Caco-2 (cell line): ENCODE measurements at regions not wholly inside any gene's neighbourhood (a gene's known extent, or its start where the extent isn't known, plus 50 kb on each side); places are given as distances from the start of the nearest gene placed in this dataset.

Experiments
- BruUV-seq: library from RNA; stranded (reverse); fragments of 400-500 nt; replicated peaks from 2 replicates; lab custom pipeline; 2021; lab: Mats Ljungman, UMichigan
- CTCF ChIA-PET: fragments of 300-600 bp; sonication (Branson Sonifier 250); formaldehyde crosslinking; loops from one replicate; lab custom pipeline; 2022; ENCODE audit warnings: antibody characterized with exemption; lab: Charles Lee
- POLR2A ChIA-PET: fragments of 300-600 bp; sonication (Branson Sonifier 250); formaldehyde crosslinking; loops from one replicate; lab custom pipeline; 2022; ENCODE audit warnings: antibody characterized with exemption; lab: Charles Lee
- DNase-seq, 2 experiments: peaks; one replicate each; pipeline versions ENCODE4 v3.0.0 to v3.0.0-alpha.2; 2020 to 2022
- H3K27me3 ChIP-seq: replicated peaks from 2 replicates; pipeline ENCODE4 v1.6.0; 2011; ENCODE audit warnings: low read length; ENCODE audit not compliant: control insufficient read depth, insufficient read depth
- H3K36me3 ChIP-seq: 2 replicates; pipeline ENCODE4 v1.5.1; 2011; ENCODE audit warnings: low read length; ENCODE audit not compliant: control insufficient read depth, insufficient read depth
- H3K4me1 ChIP-seq: fragments of 250-450 bp; sonication (Bioruptor Pico); 2 replicates; pipeline ENCODE4 v1.5.1; 2020; ENCODE audit warnings: mild to moderate bottlenecking
- H3K4me3 ChIP-seq: 2 replicates; pipeline ENCODE4 v1.5.1; 2011; ENCODE audit warnings: low read depth, mild to moderate bottlenecking, control low read depth, low read length
- H3K9me3 ChIP-seq: fragments of 250-450 bp; sonication (Bioruptor Pico); 2 replicates; pipeline ENCODE4 v1.5.1; 2020; ENCODE audit warnings: mild to moderate bottlenecking, moderate library complexity
- H3K27ac Mint-ChIP-seq: one replicate; pipeline ENCODE4 v1.8.0; 2022; ENCODE audit warnings: mixed read lengths; ENCODE audit not compliant: unreplicated experiment
- H3K27me3 Mint-ChIP-seq: one replicate; pipeline ENCODE4 v1.8.0; 2022; ENCODE audit warnings: mixed read lengths; ENCODE audit not compliant: insufficient read depth, unreplicated experiment
- H3K36me3 Mint-ChIP-seq: one replicate; pipeline ENCODE4 v1.8.0; 2022; ENCODE audit warnings: mild to moderate bottlenecking, mixed read lengths; ENCODE audit not compliant: insufficient read depth, unreplicated experiment
- H3K4me1 Mint-ChIP-seq: one replicate; pipeline ENCODE4 v1.8.0; 2022; ENCODE audit warnings: low read depth, mixed read lengths; ENCODE audit not compliant: unreplicated experiment
- H3K4me3 Mint-ChIP-seq: one replicate; pipeline ENCODE4 v1.8.0; 2022; ENCODE audit warnings: mild to moderate bottlenecking, moderate library complexity, mixed read lengths; ENCODE audit not compliant: unreplicated experiment
- H3K9me3 Mint-ChIP-seq: one replicate; pipeline ENCODE4 v1.8.0; 2022; ENCODE audit warnings: mixed read lengths; ENCODE audit not compliant: unreplicated experiment
- intact Hi-C: fragments of 100-400 bp; cut with micrococcal nuclease; formaldehyde crosslinking; loops from one replicate; pipeline ENCODE4 v1.10.0; 2022; ENCODE audit not compliant: unreplicated experiment
- TF ChIP-seq, protein P1 (sequence below), 2 experiments: fragments of 200-600 bp in 1 of 2; IDR thresholded peaks; 1 replicate in 1 of 2; 2 replicates in 1 of 2; pipeline versions ENCODE4 v1.5.1 to v1.8.0; 2011 to 2022; ENCODE audit warnings: antibody characterized with exemption in 1 of 2, control low read depth in 1 of 2, inconsistent platforms in 1 of 2, low read depth in 1 of 2, low read length in 1 of 2, mild to moderate bottlenecking in 1 of 2, moderate library complexity in 1 of 2; ENCODE audit not compliant: insufficient read depth in 1 of 2, severe bottlenecking in 1 of 2, unreplicated experiment in 1 of 2

- intact Hi-C loops = no loop called here
- H3K27me3 ChIP-seq = no peaks in the 10 kb centered on the region
- no peak overlapping the region for H3K4me3 ChIP-seq
- BruUV-seq = no TSS peak
- Mint-ChIP-seq H3K9me3 (no peaks in the 10 kb centered on the region), H3K36me3 (no peaks in the 10 kb centered on the region), H3K4me3 (no peak overlapping the region), H3K27me3 (no peaks in the 10 kb centered on the region), H3K4me1 (no peaks in the 10 kb centered on the region), H3K27ac (no peak overlapping the region)
- ChIA-PET POLR2A (no interaction called here), CTCF (no interaction called here)
- no peaks in the 10 kb centered on the region; the same call in 1 of the 2 replicates for H3K9me3 ChIP-seq
- H3K36me3 ChIP-seq = no peaks in the 10 kb centered on the region
- TF ChIP-seq, protein P1, sequence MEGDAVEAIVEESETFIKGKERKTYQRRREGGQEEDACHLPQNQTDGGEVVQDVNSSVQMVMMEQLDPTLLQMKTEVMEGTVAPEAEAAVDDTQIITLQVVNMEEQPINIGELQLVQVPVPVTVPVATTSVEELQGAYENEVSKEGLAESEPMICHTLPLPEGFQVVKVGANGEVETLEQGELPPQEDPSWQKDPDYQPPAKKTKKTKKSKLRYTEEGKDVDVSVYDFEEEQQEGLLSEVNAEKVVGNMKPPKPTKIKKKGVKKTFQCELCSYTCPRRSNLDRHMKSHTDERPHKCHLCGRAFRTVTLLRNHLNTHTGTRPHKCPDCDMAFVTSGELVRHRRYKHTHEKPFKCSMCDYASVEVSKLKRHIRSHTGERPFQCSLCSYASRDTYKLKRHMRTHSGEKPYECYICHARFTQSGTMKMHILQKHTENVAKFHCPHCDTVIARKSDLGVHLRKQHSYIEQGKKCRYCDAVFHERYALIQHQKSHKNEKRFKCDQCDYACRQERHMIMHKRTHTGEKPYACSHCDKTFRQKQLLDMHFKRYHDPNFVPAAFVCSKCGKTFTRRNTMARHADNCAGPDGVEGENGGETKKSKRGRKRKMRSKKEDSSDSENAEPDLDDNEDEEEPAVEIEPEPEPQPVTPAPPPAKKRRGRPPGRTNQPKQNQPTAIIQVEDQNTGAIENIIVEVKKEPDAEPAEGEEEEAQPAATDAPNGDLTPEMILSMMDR (IDR thresholded peaks at IDR 0.05; ENCODE audit: insufficient read depth in 1 of 2, low read depth in 1 of 2, low read length in 1 of 2, severe bottlenecking in 1 of 2, unreplicated experiment in 1 of 2) = no peak
- DNase-seq = no peak
- no peaks in the 10 kb centered on the region for H3K4me1 ChIP-seq
Observed at GRCh38 chr5:51996356-51996861, 613.2 kb downstream of the ISL1 start.

DNA sequence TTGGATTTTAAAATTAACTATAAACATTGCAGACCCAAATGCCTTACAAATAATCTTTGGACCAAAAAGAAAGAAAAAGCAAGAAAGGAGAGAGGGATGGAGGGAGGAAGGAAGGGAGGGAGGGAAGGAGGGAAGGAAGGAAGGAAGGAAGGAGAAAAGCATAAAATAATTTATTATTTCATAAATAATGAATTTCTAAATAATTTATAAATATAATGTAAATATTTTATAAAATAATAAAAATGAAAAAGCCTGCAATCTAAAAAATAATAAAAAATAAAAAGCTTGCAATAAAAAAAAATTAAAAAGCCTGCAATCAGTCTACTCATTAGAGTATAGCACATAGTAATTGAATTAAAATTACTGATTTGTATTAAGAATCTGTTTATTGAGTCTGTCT is 614.3 kb downstream of the ISL1 start:
- no TSS peak for BruUV-seq
- Histone ChIP-seq H3K36me3 (no peaks in the 10 kb centered on the region), H3K9me3 (no peaks in the 10 kb centered on the region; the same call in 1 of the 2 replicates), H3K4me3 (no peak overlapping the region), H3K27me3 (no peaks in the 10 kb centered on the region), H3K4me1 (no peaks in the 10 kb centered on the region)
- Mint-ChIP-seq H3K4me1 (no peaks in the 10 kb centered on the region), H3K36me3 (no peaks in the 10 kb centered on the region), H3K27ac (no peak overlapping the region), H3K4me3 (no peak overlapping the region), H3K27me3 (no peaks in the 10 kb centered on the region), H3K9me3 (no peaks in the 10 kb centered on the region)
- ChIA-PET POLR2A (no interaction called here), CTCF (no interaction called here)
- no peak for DNase-seq
- intact Hi-C loops = no loop called here
- TF ChIP-seq, protein P1 (IDR thresholded peaks at IDR 0.05; ENCODE audit: insufficient read depth in 1 of 2, low read depth in 1 of 2, low read length in 1 of 2, severe bottlenecking in 1 of 2, unreplicated experiment in 1 of 2) = no peak

DNA sequence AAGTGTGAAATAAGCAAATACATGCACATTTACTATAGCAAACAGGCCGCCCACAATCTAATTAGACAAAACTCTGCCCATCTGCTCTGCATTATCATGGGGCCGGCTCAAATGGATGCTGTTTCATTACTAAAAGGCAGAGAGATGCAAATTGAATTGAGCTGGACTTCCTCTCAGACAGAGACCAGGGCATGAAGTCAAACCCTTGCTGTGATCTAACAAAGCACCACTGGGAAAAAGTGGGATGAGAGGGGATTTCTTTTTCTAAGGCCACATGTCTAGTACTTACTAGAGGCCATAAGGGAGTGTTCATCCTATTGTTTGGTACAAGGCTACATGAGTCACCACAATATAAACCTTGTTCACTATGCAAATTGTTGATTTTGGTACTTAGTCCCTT is 614.7 kb downstream of the ISL1 start:
- Histone ChIP-seq H3K27me3 (no peaks in the 10 kb centered on the region), H3K4me1 (no peaks in the 10 kb centered on the region), H3K9me3 (no peaks in the 10 kb centered on the region; the same call in 1 of the 2 replicates), H3K4me3 (no peak overlapping the region), H3K36me3 (no peaks in the 10 kb centered on the region)
- TF ChIP-seq, protein P1 (IDR thresholded peaks at IDR 0.05; ENCODE audit: insufficient read depth in 1 of 2, low read depth in 1 of 2, low read length in 1 of 2, severe bottlenecking in 1 of 2, unreplicated experiment in 1 of 2) = no peak
- intact Hi-C loops = no loop called here
- BruUV-seq = no TSS peak
- H3K9me3 Mint-ChIP-seq = no peaks in the 10 kb centered on the region
- H3K4me3 Mint-ChIP-seq = no peak overlapping the region
- H3K36me3 Mint-ChIP-seq = no peaks in the 10 kb centered on the region
- no peaks in the 10 kb centered on the region for H3K27me3 Mint-ChIP-seq
- DNase-seq = no peak
- no peak overlapping the region for H3K27ac Mint-ChIP-seq
- POLR2A ChIA-PET = no interaction called here
- CTCF ChIA-PET = no interaction called here
- H3K4me1 Mint-ChIP-seq = no peaks in the 10 kb centered on the region
